DND-41 (cell line): ENCODE measurements at regions not wholly inside any gene's neighbourhood (a gene's known extent, or its start where the extent isn't known, plus 50 kb on each side); places are given as distances from the start of the nearest gene placed in this dataset.
A peak's percentile ranks its signal among the peaks of the same experiment; 100 is the strongest.

Experiments used
- ATAC-seq: fragments of 200-7000 bp; cut with Tn5 transposase; 3 replicates; pipeline ENCODE4 v1.9.1; 2021; ENCODE audit warnings: low read depth; ENCODE audit not compliant: insufficient read depth
- DNase-seq: peaks from one replicate; pipeline ENCODE4 v3.0.0-alpha.2; 2020
- H2AFZ ChIP-seq: 2 replicates; pipeline ENCODE4 v1.6.0; 2012; ENCODE audit warnings: low read depth, low read length
- H3K27ac ChIP-seq: 2 replicates; pipeline ENCODE4 v1.5.1; 2012; ENCODE audit warnings: low read length, inconsistent platforms
- H3K27me3 ChIP-seq: fragments of 200-600 bp; sonication (generic); 2 replicates; pipeline ENCODE4 v1.6.0; 2012; ENCODE audit warnings: low read length, mild to moderate bottlenecking, inconsistent platforms; ENCODE audit not compliant: insufficient read depth, poor library complexity
- H3K36me3 ChIP-seq: 2 replicates; pipeline ENCODE4 v1.5.1; 2012; ENCODE audit warnings: low read length, inconsistent platforms; ENCODE audit not compliant: insufficient read depth
- H3K4me1 ChIP-seq: 2 replicates; pipeline ENCODE4 v1.5.1; 2012; ENCODE audit warnings: mild to moderate bottlenecking, low read length; ENCODE audit not compliant: insufficient read depth
- H3K4me2 ChIP-seq: 2 replicates; pipeline ENCODE4 v1.6.0; 2012; ENCODE audit warnings: mild to moderate bottlenecking, moderate library complexity, low read length, inconsistent platforms; ENCODE audit not compliant: insufficient read depth
- H3K4me3 ChIP-seq, 2 experiments: fragments of 200-600 bp in 1 of 2; shearing (Covaris generic) in 1 of 2; 2 replicates each; pipeline ENCODE4 v1.5.1; 2012 to 2016; ENCODE audit warnings: inconsistent platforms in 2 of 2, low read length in 2 of 2, mild to moderate bottlenecking in 2 of 2, low read depth in 1 of 2, moderate library complexity in 1 of 2
- H3K79me2 ChIP-seq: 2 replicates; pipeline ENCODE4 v1.6.0; 2012; ENCODE audit warnings: low read length, inconsistent platforms; ENCODE audit not compliant: insufficient read depth
- H3K9ac ChIP-seq: 2 replicates; pipeline ENCODE4 v1.6.0; 2012; ENCODE audit warnings: low read depth, mild to moderate bottlenecking, inconsistent platforms, low read length, moderate library complexity
- H3K9me3 ChIP-seq: 2 replicates; pipeline ENCODE4 v1.5.1; 2012; ENCODE audit warnings: low read length, moderate library complexity, mild to moderate bottlenecking, inconsistent platforms; ENCODE audit not compliant: insufficient read depth, severe bottlenecking
- H4K20me1 ChIP-seq: 2 replicates; pipeline ENCODE4 v1.6.0; 2012; ENCODE audit warnings: low read length; ENCODE audit not compliant: insufficient read depth
- EZH2 ChIP-seq: IDR thresholded peaks from 3 replicates; pipeline ENCODE4 v1.6.1; 2012; ENCODE audit warnings: borderline replicate concordance, low read depth, mild to moderate bottlenecking, moderate library complexity, low read length, inconsistent platforms; ENCODE audit not compliant: severe bottlenecking
- TF ChIP-seq, protein P1 (sequence below): IDR thresholded peaks from 2 replicates; pipeline ENCODE4 v1.5.1; 2012; ENCODE audit warnings: borderline replicate concordance, low read length, moderate library complexity, mild to moderate bottlenecking; ENCODE audit not compliant: poor library complexity, severe bottlenecking; ENCODE audit errors: extremely low read depth

DNA sequence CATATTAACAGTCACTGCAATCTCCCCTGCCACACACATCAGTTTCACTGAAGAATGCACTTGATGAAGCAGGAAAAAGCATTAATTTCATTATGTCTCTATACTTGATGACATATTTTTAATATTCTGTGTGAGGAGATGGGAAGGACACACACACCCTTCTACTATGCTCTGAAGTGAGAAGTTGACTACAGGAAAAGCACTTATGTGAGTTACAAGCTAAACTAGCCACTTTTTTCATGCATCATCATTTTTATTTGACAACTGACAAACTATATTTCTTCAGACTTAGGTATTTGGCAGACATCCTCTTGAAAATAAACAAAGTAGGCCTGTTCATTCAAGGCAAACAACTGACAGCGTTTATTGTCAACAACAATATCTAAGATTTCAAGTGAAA is 150.4 kb upstream of the ID2 start:
- H3K79me2 ChIP-seq, result no peaks in the 10 kb centered on the region
- no peak overlapping the region for H3K4me3 ChIP-seq
- H3K9ac ChIP-seq, result no peak overlapping the region
- peaks cover 33% of the 10 kb centered on the region for H3K4me1 ChIP-seq
- no peak overlapping the region for H2AFZ ChIP-seq
- DNase-seq, result no peak
- no peak overlapping the region for H3K4me2 ChIP-seq
- no peak overlapping the region for H3K27ac ChIP-seq
- ATAC-seq, result no peak
- TF ChIP-seq, protein P1, sequence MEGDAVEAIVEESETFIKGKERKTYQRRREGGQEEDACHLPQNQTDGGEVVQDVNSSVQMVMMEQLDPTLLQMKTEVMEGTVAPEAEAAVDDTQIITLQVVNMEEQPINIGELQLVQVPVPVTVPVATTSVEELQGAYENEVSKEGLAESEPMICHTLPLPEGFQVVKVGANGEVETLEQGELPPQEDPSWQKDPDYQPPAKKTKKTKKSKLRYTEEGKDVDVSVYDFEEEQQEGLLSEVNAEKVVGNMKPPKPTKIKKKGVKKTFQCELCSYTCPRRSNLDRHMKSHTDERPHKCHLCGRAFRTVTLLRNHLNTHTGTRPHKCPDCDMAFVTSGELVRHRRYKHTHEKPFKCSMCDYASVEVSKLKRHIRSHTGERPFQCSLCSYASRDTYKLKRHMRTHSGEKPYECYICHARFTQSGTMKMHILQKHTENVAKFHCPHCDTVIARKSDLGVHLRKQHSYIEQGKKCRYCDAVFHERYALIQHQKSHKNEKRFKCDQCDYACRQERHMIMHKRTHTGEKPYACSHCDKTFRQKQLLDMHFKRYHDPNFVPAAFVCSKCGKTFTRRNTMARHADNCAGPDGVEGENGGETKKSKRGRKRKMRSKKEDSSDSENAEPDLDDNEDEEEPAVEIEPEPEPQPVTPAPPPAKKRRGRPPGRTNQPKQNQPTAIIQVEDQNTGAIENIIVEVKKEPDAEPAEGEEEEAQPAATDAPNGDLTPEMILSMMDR, result no peak
- no peak for TF ChIP-seq EZH2
- H4K20me1 ChIP-seq, result no peaks in the 10 kb centered on the region
- no peaks in the 10 kb centered on the region for H3K27me3 ChIP-seq
- peaks cover 22% of the 10 kb centered on the region for H3K9me3 ChIP-seq
- no peaks in the 10 kb centered on the region for H3K36me3 ChIP-seq

DNA sequence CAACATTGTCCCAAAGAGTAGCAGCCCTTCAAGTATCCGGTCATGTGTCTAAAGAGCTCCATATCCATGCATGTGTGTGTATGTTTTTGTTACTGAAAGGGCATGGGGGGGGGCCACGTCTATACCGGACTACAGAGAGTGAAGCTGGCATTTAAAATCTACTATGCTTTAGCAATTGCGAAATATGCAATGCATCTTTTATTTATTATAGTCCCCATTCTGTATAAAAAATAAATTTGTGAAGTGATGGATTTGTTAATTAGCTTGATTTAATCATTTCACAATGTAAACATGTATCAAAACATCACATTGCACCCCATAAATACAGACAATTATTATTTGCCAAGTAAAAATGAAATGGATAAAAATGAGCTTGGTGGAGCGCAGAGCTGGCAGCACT is 149.4 kb upstream of the ID2 start:
- TF ChIP-seq EZH2, result no peak
- TF ChIP-seq, protein P1, result no peak
- Histone ChIP-seq H3K9me3 (peaks cover 22% of the 10 kb centered on the region), H3K79me2 (no peaks in the 10 kb centered on the region), H3K4me3 (no peak overlapping the region), H3K27me3 (no peaks in the 10 kb centered on the region), H3K4me2 (no peak overlapping the region), H3K4me1 (peaks cover 29% of the 10 kb centered on the region), H3K27ac (no peak overlapping the region), H3K9ac (no peak overlapping the region), H3K36me3 (no peaks in the 10 kb centered on the region), H2AFZ (no peak overlapping the region), H4K20me1 (no peaks in the 10 kb centered on the region)
- DNase-seq (no peak), ATAC-seq (no peak)

DNA sequence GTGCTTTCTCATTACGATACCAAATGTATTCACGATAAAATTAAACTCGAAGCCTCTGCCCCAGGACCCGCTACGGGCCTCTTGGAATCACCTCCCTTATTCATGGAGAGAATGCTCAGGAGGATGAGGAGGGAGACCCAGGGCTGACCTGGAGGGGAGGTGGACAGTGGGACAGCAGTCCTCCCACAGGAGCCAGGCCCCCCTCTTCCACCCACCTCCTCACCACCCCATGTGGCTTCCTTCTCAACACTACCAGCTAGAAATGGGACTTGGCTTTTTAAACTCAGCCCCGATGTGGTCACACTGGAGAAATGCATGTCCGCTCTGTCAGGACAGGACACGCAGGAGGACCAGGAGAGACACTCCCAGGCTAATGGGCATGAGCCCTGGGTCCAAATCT is 147.9 kb upstream of the ID2 start:
- Histone ChIP-seq H3K27ac (peak overlapping the region; percentile 32; the same call in 1 of the 2 replicates), H3K4me3 (no peak overlapping the region), H3K79me2 (no peaks in the 10 kb centered on the region), H3K4me2 (no peak overlapping the region), H2AFZ (no peak overlapping the region), H3K4me1 (peaks cover 35% of the 10 kb centered on the region), H3K9ac (no peak overlapping the region), H3K9me3 (peaks cover 22% of the 10 kb centered on the region), H4K20me1 (no peaks in the 10 kb centered on the region), H3K36me3 (no peaks in the 10 kb centered on the region), H3K27me3 (no peaks in the 10 kb centered on the region)
- DNase-seq (no peak), ATAC-seq (no peak)
- TF ChIP-seq, protein P1, result no peak
- TF ChIP-seq EZH2, result no peak

DNA sequence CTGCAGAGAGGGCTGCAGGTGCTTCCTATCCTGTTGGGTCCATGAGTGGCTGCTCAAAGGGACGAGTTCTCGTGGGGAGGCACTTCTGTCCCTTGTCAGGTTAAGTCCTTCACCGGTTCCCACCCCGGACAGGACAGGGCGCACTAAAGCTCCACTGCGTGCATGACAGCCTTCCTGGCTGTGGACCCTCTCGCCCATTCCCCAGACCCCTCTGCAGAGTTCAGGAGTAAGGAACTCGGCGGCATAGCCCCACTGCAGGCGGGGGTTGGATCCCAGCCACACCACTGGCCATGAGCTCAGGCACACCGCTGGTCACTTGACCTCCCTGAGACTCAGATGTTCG is 147.5 kb upstream of the ID2 start:
- H3K79me2 ChIP-seq, result no peaks in the 10 kb centered on the region
- H3K4me1 ChIP-seq, result peaks cover 39% of the 10 kb centered on the region
- ATAC-seq, result no peak
- H3K9me3 ChIP-seq, result peaks cover 22% of the 10 kb centered on the region
- peak overlapping the region; percentile 32; the same call in 1 of the 2 replicates for H3K27ac ChIP-seq
- DNase-seq, result no peak
- no peaks in the 10 kb centered on the region for H3K27me3 ChIP-seq
- H4K20me1 ChIP-seq, result no peaks in the 10 kb centered on the region
- H3K4me3 ChIP-seq, result no peak overlapping the region
- no peak overlapping the region for H3K4me2 ChIP-seq
- H3K9ac ChIP-seq, result no peak overlapping the region
- no peaks in the 10 kb centered on the region for H3K36me3 ChIP-seq
- no peak overlapping the region for H2AFZ ChIP-seq
- TF ChIP-seq, protein P1, result no peak
- no peak for TF ChIP-seq EZH2
